Activated naive CD4-positive, alpha-beta T cell treated with anti-CD3 and anti-CD28 coated beads, Interleukin-2, amount 50 U/mL, for 16 hours (primary cell): ENCODE measurements at regions not wholly inside any gene's neighbourhood (a gene's known extent, or its start where the extent isn't known, plus 50 kb on each side); places are given as distances from the start of the nearest gene placed in this dataset.

Experiments
- DNase-seq: peaks from one replicate; pipeline ENCODE4 v3.0.0-alpha.2; 2020

DNA sequence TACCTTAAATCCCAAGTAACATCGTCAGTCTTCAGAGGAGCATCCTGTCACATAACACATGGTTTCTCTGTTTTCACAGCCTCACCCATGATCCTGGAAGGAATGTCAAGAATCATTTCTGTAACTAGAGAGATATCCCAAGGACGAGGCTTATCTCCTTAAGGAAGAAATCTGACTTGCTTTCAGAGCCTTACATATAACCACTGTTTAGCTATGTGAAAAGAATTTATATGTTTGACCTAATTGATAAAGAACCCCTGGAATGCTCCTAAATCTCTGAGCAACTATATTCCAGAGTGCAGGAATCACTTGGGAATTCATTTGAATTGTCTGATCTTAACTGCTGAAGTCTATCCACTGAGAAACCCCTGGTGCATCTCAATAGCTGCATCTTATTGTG, 243.1 kb downstream of the ALDH8A1 start:
- DNase-seq: no peak

DNA sequence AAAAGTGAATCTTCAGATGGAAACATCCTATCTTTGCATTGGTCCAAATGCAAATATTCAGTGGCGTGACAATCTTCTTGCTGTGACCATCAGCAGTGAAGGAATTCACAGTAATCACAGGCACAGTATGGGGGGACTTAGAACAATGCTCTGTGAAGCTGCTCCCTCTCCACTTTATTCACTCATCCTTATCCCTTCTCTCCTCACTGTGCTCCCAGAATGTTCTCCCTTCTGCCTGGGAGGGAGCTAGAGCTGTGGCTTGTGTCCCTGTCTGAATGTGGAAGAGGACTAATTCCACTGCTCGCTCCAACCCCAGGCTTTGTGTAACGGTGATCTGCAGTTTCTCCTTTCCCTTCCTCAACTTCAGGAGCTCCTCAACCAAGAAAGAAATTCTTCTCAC, 243.7 kb downstream of the ALDH8A1 start:
- DNase-seq: no peak

DNA sequence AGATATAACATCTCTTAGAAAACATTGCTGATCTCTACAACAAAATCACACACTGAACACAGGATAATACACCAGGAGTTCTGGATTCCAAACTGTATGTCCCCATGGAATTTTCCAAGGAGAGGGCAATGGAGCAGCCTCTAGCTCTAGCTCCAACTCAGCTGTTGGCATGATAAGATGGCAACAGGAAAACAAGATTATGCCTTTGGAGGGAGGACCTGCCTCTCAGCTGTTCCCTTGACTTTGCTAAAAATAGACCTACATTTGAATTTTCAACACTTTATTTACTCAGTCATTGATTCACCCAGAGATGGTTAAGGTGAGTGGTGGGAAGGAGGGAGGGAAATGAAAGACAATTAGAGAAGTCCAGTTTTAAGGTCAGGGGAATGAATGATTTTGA, 246.7 kb downstream of the ALDH8A1 start:
- no peak for DNase-seq

DNA sequence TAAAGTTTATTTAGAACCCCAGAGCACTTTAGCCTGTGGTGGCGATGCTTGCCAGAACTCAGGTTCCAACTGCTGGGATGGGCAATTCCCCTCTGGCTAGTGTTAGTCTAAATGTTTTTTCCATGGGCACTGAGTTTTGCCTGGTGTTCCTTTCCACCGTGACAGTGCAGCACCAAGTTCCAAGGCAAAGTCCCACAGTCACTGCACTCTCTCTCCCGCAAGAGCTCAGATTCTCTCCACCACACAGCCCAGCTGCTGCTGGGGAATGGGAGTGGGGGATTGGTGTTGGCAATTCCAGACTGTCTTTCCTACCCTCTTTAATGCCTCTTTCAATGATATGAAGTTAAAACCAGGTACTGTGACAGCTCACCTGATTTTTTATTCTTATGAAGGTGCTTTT, 247.6 kb downstream of the ALDH8A1 start:
- no peak for DNase-seq

DNA sequence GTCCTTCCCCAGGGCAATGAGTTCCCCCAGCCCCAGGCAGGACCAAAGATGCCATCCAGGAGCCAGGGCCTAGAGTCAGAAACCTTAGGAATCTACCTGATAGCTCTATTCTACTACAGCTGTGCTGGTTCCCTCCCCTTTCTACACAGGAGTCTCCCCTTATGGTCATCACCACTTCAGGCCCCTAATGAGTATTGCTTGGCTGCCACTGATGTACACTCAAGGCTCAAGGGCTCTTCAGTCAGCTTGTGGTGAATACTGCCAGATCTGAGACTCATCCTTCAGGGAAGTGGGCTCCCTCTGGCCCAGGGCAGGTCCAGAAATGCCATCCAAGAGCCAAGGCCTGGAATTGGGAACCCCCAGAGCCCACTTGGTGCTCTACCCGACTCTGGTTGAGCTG, 248.6 kb downstream of the ALDH8A1 start:
- DNase-seq: no peak

DNA sequence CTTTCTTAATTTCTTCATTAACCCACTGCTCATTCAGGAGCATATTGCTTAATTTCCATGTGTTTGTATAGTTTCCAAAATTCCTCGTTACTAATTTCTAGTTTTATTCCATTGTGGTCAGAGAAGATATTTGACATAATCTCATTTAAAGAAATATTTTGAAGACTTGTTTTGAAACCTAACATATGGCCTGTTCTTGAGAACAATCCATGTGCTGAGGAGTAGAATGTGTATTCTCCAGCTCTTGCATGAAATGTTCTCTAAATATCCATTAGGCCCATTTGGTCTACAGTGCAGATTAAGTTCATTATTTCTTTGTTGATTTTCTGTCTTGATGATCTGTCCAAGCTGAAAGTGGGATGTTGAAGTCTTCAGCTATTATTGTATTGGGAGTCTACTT, 251.7 kb downstream of the ALDH8A1 start:
- no peak for DNase-seq

DNA sequence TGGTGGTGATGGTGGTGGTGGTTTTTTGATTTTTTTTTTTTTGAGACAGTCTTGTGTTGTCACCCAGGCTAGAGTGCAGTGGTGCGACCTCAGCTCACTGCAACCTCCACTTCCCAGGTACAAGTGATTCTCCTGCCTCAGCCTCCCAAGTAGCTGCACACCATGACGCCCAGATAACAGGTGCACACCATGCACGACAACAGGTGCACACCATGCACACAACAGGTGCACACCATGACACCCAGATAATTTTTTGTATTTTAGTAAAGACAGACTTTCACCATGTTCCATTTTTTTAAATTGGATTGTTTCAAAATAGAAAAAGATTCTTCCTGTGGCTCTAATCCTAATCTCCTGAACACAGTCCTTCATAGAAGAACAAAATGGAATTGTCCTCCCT, 257.9 kb downstream of the ALDH8A1 start:
- no peak for DNase-seq

DNA sequence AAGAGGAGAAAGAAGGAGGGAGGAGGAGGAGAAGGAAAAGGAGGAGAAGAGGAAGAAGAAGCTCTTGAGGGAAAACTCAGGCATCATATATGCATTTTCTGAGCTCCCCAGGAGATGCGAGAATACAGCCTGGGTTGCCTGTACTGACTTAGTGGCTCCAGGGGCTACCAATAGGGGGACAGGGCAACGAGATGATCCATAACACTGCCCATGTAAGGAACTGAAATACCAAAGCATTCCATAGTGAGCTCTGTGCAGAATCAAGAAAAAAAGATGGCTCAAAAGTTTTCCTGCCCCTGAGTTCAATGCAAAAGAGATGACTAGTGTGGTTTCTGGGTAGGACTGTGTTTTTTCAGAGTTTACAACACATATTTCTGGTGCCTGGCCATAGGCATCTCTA, 258.7 kb downstream of the ALDH8A1 start:
- no peak for DNase-seq

DNA sequence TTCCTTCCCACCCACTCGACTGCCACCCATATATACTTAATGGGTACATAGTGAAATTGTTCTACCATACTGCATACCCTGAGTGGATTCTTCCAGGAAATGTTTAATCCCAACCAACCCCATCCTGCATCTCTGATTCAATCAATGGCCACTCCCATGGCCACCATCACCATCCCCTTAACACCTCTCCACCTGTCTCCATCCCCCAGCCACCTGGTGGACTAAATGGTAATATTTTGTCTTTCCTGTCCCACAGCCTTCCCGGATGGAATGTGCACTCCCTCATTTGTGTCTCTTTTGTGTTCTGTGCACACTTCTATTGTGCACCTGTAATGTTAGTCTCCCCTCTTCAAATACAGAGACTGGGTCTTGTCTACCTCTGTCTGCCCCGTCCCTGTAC, 259.9 kb downstream of the ALDH8A1 start:
- DNase-seq: no peak

DNA sequence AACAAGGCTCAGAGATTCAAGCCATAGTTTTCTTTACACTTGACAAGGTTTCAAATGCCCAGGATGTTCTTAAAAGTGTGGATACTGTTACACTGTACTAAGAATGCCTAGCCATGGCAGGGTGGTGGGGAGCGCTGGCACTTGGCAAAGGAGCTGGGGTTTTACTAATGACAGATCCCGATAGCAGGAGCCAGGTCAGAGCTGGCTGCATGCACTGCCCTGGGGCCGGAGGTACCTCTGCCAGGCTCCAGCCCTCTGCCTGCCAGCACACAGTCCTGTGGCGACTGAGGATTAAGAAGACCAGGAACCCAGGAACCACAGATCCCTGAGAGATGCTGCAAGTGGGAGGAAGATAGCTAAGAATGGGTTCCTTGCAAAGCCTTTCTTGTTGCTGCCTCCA, 260.3 kb downstream of the ALDH8A1 start:
- no peak for DNase-seq

DNA sequence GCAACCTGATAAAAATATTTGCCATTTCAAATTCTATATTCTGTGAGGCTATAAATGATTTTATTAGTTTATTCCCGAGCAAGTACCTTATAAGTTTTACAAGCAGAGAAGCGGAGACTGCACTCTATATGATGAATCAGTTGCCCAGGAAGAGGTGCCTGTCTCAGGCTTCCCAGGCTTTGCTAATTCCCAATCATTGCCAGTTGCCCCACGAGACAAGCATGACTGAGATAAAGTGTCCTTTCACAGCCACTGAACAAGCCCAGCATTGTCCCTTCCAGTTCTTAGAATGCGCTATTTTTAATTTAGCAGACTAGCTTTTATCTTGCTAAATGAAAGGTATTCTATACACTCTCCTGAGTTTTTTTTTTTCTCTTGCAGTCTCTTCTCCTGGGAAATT, 260.7 kb downstream of the ALDH8A1 start:
- DNase-seq: no peak

DNA sequence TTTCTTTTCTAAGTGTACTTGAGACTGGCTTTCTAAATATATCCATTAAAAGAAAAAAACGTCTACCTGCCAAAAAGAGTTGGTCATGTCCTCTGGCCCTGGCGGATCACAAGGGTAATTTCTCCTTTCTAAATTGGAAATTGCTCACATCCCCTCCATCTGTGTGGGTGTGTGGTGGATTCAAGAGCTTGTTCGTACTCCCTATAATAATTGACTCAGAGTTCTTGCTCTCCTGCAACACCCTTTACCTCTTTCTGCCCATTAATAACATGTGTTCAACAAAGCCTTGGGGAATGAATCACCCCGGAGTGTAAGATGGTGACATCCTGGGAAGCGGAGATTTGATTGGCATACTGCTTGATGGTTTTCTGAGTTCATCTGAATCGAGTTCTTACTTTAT, 263.8 kb downstream of the ALDH8A1 start:
- no peak for DNase-seq

DNA sequence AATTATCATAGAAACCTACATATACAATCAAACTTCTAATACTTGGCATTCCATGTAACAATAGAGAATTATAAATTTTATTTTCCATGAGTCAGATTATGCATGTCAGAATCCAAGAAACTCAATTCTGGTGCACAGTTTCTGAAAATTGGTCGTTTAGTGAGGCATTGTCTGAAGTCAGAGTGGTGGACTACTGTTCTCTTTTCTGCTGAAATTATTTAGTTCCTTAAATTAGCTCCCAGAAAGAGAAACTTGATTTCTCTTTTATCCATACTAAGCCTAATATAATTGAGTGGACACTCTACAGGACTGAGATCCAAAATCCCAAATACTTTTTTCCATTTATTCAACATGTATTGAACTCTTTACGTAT, 265.5 kb downstream of the ALDH8A1 start:
- no peak for DNase-seq

DNA sequence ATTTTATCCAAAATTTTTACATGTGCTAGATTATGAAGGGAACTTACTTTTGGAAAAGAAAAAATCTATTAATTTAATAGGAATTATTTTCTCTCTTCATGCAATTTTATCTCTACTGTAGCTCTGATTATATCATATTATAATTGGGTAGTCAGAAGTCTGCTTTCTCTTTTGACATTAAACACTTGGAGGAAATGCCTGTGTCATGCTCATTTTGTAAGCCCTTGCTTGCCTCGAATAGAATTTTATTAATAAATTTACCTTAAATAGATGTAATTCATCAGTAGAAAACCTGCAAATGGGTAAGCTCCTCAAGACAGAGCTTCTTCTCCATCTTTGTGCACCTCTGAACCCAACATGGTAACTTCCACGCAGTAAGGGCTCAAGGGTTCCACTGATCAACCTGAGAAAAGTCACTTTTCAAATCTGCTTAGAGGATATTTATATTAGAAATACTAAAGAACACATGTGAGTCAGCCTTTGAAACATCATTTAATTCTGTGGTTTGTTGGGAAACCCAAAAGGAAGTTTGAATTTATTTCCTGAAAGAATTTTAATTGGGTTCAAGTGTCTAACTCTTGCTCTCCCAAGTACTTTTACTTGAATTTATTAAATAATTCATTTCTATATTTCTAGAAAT, 266.0 kb downstream of the ALDH8A1 start:
- no peak for DNase-seq

DNA sequence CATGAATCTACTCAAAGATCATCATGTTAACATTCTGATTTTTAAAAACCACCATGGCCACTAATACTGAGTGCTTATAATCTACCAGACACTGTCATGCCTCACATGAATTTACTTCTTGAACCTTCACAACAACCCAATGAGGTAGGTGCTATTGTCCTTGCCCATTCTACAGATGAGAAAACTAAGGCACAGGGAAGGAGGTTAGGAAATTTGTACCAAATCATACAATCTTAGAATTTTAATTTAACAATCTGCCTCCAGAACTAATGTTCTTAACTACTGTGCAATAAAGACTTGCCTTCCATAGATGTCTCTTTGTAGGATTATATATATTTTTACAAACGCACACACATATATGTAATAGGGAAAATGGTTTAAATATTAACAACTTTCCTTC, 269.5 kb downstream of the ALDH8A1 start:
- DNase-seq: no peak

DNA sequence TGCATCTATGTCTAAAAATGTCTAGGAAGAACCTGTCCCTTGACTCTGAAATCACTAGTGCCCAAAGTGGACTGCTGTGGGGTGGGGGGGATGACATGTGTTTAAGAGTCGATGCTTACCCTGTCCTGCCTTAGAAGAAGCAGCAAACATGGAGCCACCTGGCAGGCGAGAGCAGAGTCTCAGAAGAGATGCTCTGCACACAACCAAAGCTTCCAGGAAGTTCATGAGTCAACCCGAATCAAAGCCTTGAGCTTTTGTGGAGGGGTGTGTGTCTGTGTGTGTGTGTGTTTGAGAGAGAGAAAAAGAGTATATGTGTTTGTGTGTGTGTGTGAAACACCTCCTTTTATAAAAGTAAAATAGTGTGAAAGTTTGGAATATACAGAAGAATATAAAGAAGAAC, 269.9 kb downstream of the ALDH8A1 start:
- no peak for DNase-seq

DNA sequence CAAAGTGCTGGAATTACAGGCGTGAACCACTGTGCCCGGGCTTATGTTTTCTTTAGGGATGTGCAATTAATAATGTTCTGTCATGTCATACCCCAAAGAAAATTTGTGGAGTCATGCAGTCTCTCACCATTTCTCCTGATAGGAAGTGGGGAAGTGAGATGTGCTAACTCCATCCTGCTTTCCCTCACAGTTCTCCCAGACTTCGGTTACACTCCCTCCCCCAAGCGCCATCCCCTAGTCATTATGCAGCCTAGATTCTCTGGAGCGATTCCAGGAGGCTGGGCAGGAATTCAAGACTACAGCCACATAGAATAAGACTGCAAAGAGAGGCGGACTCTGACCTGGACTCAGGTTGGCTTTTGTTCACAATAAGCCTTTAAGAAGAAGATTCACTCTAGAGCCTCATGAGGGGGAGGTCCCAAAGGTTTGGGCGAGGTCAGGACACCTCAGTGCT, 271.4 kb downstream of the ALDH8A1 start:
- no peak for DNase-seq

DNA sequence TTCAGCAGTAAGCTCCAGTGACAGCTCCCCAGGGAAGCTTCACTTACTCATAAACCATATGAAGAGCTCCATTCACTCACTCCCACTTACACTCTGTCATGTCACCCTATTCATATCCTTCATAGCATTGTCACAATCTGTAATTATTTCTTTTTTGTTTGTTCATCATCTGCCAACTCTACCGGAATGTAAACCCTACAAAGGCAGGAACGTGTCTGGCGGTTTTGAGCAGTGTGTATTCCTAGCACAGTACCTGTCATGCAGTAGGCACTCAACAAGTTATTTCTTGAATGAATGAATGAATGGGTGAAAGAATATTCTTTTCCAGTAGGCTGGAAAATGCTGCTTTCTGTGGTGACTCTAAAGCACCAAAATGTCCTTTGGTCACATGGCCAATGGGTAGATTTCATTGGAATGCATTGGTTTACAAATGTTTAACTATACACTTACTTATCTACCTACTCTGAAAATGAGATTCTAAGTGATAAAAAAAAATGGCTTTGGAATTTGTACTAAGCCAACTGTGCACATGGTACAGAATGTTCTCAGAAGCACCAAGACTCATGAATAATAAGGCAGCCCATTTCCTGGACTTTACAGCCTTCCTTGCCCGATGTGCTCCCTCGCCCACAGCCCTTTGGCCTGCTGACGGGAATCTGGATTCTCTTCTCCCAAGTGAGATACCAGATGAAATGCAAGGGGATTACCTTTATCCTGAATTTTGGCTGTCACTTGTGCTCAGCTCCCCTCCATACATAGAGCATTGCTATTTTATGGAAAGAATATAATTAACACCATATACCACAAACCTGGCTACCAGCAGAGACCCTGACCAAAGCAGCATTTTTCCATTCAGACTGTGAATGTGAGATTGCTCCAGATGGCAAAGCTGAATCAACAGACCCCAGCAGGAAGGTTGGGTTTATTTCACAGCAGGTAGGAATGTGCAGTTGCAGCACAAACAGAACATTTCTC, 273.3 kb downstream of the ALDH8A1 start:
- no peak for DNase-seq

DNA sequence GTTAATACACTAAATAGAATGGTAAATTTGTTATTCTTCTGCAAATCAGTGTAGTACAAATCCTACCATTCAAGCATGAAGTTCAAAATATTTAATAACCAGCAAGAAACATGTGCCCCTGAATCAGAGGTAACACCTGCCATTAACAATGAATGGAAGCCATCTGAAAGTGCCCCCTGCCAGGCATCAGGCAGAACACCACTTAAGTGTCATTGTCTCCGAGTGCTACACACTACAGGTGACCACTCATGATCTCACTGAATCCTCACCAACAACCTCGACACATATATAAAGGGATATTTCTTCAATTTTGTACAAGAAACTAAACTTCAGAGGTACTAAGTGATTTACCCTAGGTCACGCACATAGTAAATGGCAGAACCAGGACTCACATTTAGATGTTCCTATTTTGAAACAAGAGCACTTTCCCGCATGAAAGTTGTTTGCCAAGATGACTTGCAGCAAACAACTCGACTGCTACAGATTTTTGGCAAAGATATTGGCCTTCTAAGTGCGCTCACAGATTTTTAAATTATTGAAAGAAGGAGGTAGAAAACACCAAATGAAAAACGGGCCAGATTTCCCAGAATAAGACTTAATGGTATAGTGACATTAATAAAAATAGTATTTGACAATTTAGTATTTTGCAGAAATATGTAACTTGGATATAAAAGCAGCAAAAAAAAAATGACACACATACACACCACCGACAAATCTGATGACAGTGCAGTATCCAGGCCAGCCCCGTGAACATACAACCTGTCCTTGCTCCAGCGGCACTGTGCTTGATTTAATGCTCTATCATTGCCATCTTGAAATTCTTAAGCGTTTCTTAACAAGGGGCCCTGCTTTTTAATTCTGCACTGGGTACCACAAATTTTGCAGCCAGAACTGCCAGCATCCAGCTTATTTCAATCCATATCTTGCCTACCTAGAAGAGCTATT, 274.5 kb downstream of the ALDH8A1 start:
- DNase-seq: no peak

DNA sequence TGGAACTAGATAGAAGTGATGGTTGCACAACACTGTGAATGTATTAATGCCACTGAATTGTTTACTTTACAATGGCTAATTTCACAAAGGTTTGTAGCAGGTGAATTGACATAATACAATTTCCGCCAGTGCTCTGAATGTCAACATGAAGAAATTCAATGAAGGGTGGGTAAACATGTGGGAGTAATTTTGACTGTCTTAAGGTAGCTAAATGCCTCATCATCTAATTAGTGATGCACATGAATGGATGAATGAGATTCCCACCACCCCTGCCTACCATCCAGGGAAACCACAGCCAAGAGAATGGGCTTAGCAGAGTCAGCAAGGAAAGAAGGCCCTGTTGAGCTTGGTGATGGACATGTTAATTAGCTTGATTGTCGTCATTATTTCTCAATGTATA, 275.3 kb downstream of the ALDH8A1 start:
- DNase-seq: no peak

DNA sequence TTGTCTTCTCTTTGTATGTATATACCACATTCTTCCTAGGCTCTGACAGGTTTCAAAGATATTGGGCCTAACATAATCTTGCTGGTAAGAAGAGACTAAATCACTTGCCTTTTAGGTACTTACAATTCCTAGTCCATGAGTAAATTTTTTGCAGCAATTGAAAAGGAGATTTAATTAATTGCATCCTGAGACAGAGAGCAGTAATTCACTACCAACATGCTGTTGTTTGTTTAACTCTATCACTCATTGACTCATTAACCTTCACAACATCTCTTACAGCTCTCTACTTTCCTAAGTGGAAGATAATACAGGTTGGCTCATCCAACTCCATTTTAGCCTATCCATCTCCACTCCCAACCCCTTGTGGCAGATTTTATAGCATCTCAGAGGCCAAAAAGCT, 280.4 kb downstream of the ALDH8A1 start:
- DNase-seq: no peak

DNA sequence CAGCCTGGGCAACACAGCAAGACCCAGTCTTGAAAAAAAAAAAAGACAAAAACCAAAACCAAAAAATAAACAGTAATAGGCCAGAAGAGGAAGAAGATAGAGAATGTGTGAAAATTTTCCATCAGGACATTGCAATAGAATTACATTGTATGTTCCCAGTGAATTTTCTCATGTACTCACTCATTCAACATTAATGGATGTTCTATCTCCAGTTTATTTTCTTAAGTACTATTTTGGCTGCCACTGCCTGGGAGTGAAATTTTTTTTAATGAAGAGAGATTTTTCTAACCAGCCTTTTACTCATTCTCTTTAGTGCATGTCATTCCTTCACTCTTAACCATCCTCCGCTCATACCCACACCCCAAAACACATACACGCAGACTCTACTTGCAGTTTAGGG, 282.8 kb downstream of the ALDH8A1 start:
- DNase-seq: no peak

DNA sequence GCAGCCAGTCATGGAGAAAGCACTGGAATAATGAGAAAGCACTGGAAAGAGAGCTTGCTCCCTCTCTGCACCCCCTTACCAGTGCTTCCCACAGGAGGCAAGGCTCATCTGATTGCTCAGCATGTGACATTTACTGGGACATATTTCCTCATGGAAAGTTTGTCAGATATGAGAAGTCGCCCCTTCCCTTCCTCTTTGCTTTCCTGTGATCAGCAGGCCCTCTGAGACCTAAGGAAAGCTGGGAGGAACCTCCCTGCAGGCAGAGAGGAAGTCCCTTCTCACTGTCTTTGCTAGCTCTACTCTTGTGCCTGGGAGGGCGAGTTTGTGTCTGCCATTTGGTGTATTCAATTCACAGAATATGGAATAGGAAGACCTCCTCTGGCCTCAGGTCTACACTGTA, 283.8 kb downstream of the ALDH8A1 start:
- no peak for DNase-seq
